BJ (cell line): ENCODE measurements at regions not wholly inside any gene's neighbourhood (a gene's known extent, or its start where the extent isn't known, plus 50 kb on each side); places are given as distances from the start of the nearest gene placed in this dataset.

Experiments used
- CTCF ChIA-PET: fragments of 350-600 bp; formaldehyde crosslinking; extraction: SDS; loops from one replicate; lab custom pipeline; 2021; ENCODE audit warnings: antibody characterized with exemption, inconsistent platforms; lab: Yijun Ruan, JAX
- POLR2A ChIA-PET: fragments of 300-600 bp; sonication (Branson Sonifier 250); formaldehyde crosslinking; extraction: SDS; loops from one replicate; lab custom pipeline; 2021; ENCODE audit warnings: antibody characterized with exemption; lab: Charles Lee
- DNase-seq: peaks from one replicate; pipeline ENCODE4 v3.0.0-alpha.2; 2011; ENCODE audit warnings: low read depth
- H3K27me3 ChIP-seq: 2 replicates; pipeline ENCODE4 v1.6.0; 2011; ENCODE audit warnings: low read length; ENCODE audit not compliant: control insufficient read depth, insufficient read depth
- H3K36me3 ChIP-seq: 2 replicates; pipeline ENCODE4 v1.5.1; 2011; ENCODE audit warnings: low read length; ENCODE audit not compliant: control insufficient read depth, insufficient read depth
- H3K4me3 ChIP-seq: 2 replicates; pipeline ENCODE4 v1.5.1; 2011; ENCODE audit warnings: low read depth, mild to moderate bottlenecking, control low read depth, low read length
- CTCF ChIP-seq: IDR thresholded peaks from 2 replicates; pipeline ENCODE4 v1.5.1; 2011; ENCODE audit warnings: low read depth, mild to moderate bottlenecking, control low read depth, inconsistent platforms, low read length, moderate library complexity; ENCODE audit not compliant: insufficient read depth

GRCh38 chr4:171170671-171171070, 642.5 kb upstream of the GALNTL6 start:
- no peak for DNase-seq
- Histone ChIP-seq H3K4me3 (no peak overlapping the region), H3K36me3 (no peaks in the 10 kb centered on the region), H3K27me3 (no peaks in the 10 kb centered on the region)
- ChIA-PET POLR2A (no interaction called here), CTCF (no interaction called here)
- no peak for TF ChIP-seq CTCF

GRCh38 chr4:171169396-171169795, 643.8 kb upstream of the GALNTL6 start:
- TF ChIP-seq CTCF = no peak
- ChIA-PET POLR2A (no interaction called here), CTCF (no interaction called here)
- Histone ChIP-seq H3K4me3 (no peak overlapping the region), H3K36me3 (no peaks in the 10 kb centered on the region), H3K27me3 (no peaks in the 10 kb centered on the region)
- no peak for DNase-seq

- ChIA-PET CTCF (no interaction called here), POLR2A (no interaction called here)
- no peaks in the 10 kb centered on the region for H3K27me3 ChIP-seq
- no peaks in the 10 kb centered on the region for H3K36me3 ChIP-seq
- no peak overlapping the region for H3K4me3 ChIP-seq
- TF ChIP-seq CTCF = no peak
- no peak for DNase-seq
Measured at GRCh38 chr4:171162478-171162877, 650.7 kb upstream of the GALNTL6 start.

- CTCF ChIA-PET = no interaction called here
- TF ChIP-seq CTCF = no peak
- DNase-seq = no peak
- H3K4me3 ChIP-seq = no peak overlapping the region
- H3K36me3 ChIP-seq = no peaks in the 10 kb centered on the region
- POLR2A ChIA-PET = no interaction called here
- H3K27me3 ChIP-seq = no peaks in the 10 kb centered on the region
Measured at GRCh38 chr4:171157462-171158082, 655.6 kb upstream of the GALNTL6 start.

GRCh38 chr4:171142639-171143038, 670.6 kb upstream of the GALNTL6 start:
- TF ChIP-seq CTCF = no peak
- DNase-seq = no peak
- no peak overlapping the region for H3K4me3 ChIP-seq
- ChIA-PET POLR2A (no interaction called here), CTCF (no interaction called here)
- H3K27me3 ChIP-seq = no peaks in the 10 kb centered on the region
- H3K36me3 ChIP-seq = no peaks in the 10 kb centered on the region
